ENCODE measurements at regions not wholly inside any gene's neighbourhood (a gene's known extent, or its start where the extent isn't known, plus 50 kb on each side); places are given as distances from the start of the nearest gene placed in this dataset.
"Not testable (repeated sequence)": the region's sequence is repeated elsewhere in the genome, so short reads cannot be mapped to it uniquely, and the experiment has no call there.

- H3K9me3 ChIP-seq; H3K27me3 ChIP-seq; DNase-seq; H3K36me3 ChIP-seq; H3K27ac ChIP-seq; intact Hi-C loops (cut with DNase I); H3K4me3 ChIP-seq; H3K4me1 ChIP-seq: not testable (repeated sequence)
- 87 to 89% methylated on average over 5 of the region's 5 CpGs for WGBS, 2 donors
Observed at GRCh38 chr9:104195142-104195541, 101.0 kb downstream of the SMC2 start.

GRCh38 chr9:104200456-104200994 is 106.4 kb downstream of the SMC2 start:
- Histone ChIP-seq H3K9me3 (peaks cover 0 to 5% (median 0%) of the 10 kb centered on the region in 4 donors), H3K27me3 (no peaks in the 10 kb centered on the region), H3K4me3 (no peak overlapping the region), H3K27ac (no peak overlapping the region), H3K4me1 (no peaks in the 10 kb centered on the region), H3K36me3 (no peaks in the 10 kb centered on the region)
- TF ChIP-seq POLR2A (IDR thresholded peaks at IDR 0.05) (no peak), CTCF (IDR thresholded peaks at IDR 0.05) (no peak), EP300 (IDR thresholded peaks at IDR 0.05) (no peak), POLR2AphosphoS5 (IDR thresholded peaks at IDR 0.05) (no peak)
- no peak for DNase-seq
- intact Hi-C loops (cut with DNase I) = no loop called here
- 91 to 94% methylated on average over 28 of the region's 28 CpGs for WGBS, 2 donors

DNA sequence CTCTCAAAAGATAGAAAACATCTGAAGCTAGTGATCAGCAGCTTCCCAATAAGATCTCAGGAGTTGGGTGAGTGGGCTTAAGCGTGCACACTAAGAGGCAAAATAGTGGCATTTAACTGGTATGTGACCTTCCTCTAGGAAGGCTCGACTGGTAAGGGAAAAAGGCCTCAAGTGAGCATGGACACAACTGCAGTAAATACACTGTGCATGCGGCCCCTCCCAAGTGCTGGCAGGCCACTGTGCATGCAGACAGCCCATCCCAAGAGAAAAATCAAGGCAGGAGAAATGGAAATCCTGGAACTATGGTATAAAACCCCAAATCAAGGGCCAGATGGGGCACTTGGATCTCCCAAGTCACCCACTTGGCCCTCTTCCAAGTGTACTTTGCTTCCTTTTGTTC is 112.7 kb downstream of the SMC2 start:
- intact Hi-C loops (cut with DNase I) = no loop called here
- TF ChIP-seq POLR2A (IDR thresholded peaks at IDR 0.05) = no peak
- TF ChIP-seq EP300 (IDR thresholded peaks at IDR 0.05) = no peak
- TF ChIP-seq POLR2AphosphoS5 (IDR thresholded peaks at IDR 0.05) = no peak
- TF ChIP-seq CTCF (IDR thresholded peaks at IDR 0.05) = no peak
- no peak for DNase-seq
- H3K36me3 ChIP-seq = no peaks in the 10 kb centered on the region
- no peak overlapping the region for H3K4me3 ChIP-seq
- WGBS, 2 donors = 46 to 75% methylated on average over 3 of the region's 3 CpGs
- no peaks in the 10 kb centered on the region for H3K27me3 ChIP-seq
- H3K4me1 ChIP-seq = no peaks in the 10 kb centered on the region
- no peaks in the 10 kb centered on the region for H3K9me3 ChIP-seq
- H3K27ac ChIP-seq = no peak overlapping the region

DNA sequence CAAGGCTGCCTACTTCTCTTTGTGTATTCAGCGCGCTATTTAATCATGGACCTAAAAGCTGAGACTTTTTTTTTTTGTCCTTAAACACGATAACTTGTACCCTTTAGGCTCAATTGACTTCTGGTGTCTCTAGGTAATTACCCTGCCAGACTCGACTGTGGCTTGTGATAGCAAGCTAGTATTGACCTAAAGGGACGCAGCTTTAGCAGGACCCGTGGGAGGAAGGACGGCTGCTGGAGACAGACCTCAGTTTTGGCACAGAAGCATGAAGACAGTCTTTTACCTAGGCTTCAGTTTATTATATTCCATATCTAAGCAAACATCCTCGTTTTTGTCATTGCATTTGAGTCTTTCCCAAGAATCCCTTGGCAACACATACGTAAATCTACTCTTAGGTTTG is 115.3 kb downstream of the SMC2 start:
- Histone ChIP-seq H3K27ac (no peak overlapping the region), H3K36me3 (no peaks in the 10 kb centered on the region), H3K4me1 (no peaks in the 10 kb centered on the region), H3K4me3 (no peak overlapping the region), H3K9me3 (peaks cover 0 to 3% (median 0%) of the 10 kb centered on the region in 4 donors), H3K27me3 (no peaks in the 10 kb centered on the region)
- TF ChIP-seq POLR2A (IDR thresholded peaks at IDR 0.05) (no peak), CTCF (IDR thresholded peaks at IDR 0.05) (no peak), POLR2AphosphoS5 (IDR thresholded peaks at IDR 0.05) (no peak), EP300 (IDR thresholded peaks at IDR 0.05) (no peak)
- no peak for DNase-seq
- intact Hi-C loops (cut with DNase I) = no loop called here
- WGBS, 2 donors = 82 to 84% methylated on average over 9 of the region's 9 CpGs

DNA sequence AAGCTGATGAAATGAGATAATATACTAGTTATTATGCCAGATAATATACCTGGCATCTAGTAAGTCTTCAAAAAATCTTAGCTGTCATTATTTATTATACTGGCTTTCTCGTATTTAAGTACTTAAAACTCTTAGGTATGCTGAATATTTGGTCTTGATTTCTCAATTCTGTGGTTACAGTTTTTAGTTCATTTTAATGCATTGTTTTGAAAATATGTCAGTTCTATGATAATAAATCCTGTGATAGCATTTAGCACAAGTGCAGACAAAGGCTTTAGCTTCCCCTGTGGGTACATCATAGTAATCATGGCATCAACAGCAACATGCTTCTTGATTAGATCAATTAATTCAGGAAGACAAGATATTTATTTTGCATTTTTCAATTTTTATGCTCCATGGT is 133.0 kb downstream of the SMC2 start:
- WGBS, 2 donors = 79 to 82% methylated on average over 1 of the region's 1 CpG
- TF ChIP-seq POLR2AphosphoS5 (IDR thresholded peaks at IDR 0.05) = no peak
- TF ChIP-seq CTCF (IDR thresholded peaks at IDR 0.05) = no peak
- no peak for TF ChIP-seq POLR2A (IDR thresholded peaks at IDR 0.05)
- no peak for TF ChIP-seq EP300 (IDR thresholded peaks at IDR 0.05)
- no peak overlapping the region for H3K27ac ChIP-seq
- intact Hi-C loops (cut with DNase I) = no loop called here
- H3K4me1 ChIP-seq = no peaks in the 10 kb centered on the region
- H3K9me3 ChIP-seq = no peaks in the 10 kb centered on the region
- no peak for DNase-seq
- H3K36me3 ChIP-seq = no peaks in the 10 kb centered on the region
- no peaks in the 10 kb centered on the region for H3K27me3 ChIP-seq
- no peak overlapping the region for H3K4me3 ChIP-seq
